A673 (cell line): ENCODE measurements at regions not wholly inside any gene's neighbourhood (a gene's known extent, or its start where the extent isn't known, plus 50 kb on each side); places are given as distances from the start of the nearest gene placed in this dataset.

Source experiments
- BruUV-seq: library from RNA; stranded (reverse); fragments of 400-500 nt; replicated peaks from 2 replicates; lab custom pipeline; 2021; lab: Mats Ljungman, UMichigan
- CTCF ChIA-PET: fragments of 300-600 bp; sonication (Branson Sonifier 250); formaldehyde crosslinking; loops from one replicate; lab custom pipeline; 2022; ENCODE audit warnings: antibody characterized with exemption; lab: Charles Lee
- POLR2A ChIA-PET: fragments of 300-600 bp; sonication (Branson Sonifier 250); formaldehyde crosslinking; loops from one replicate; lab custom pipeline; 2022; ENCODE audit warnings: antibody characterized with exemption; ENCODE audit not compliant: low non-redundant PET; lab: Charles Lee
- DNase-seq: peaks from one replicate; pipeline ENCODE4 v3.0.0-alpha.2; 2015; ENCODE audit warnings: low spot score
- H3K27ac ChIP-seq: fragments of 200-600 bp; sonication (generic); 2 replicates; pipeline ENCODE4 v1.5.1; 2016; ENCODE audit warnings: mixed run types, low read depth, mild to moderate bottlenecking, mixed read lengths, antibody characterized with exemption, low read length; ENCODE audit not compliant: poor library complexity, severe bottlenecking
- H3K27me3 ChIP-seq: fragments of 200-600 bp; sonication (generic); replicated peaks from 2 replicates; pipeline ENCODE4 v1.6.1; 2017; ENCODE audit warnings: mixed run types, low read depth, mild to moderate bottlenecking, mixed read lengths, antibody characterized with exemption, low read length; ENCODE audit not compliant: insufficient read depth, poor library complexity
- H3K36me3 ChIP-seq: fragments of 200-600 bp; sonication (generic); 2 replicates; pipeline ENCODE4 v1.6.1; 2016; ENCODE audit warnings: mixed run types, mild to moderate bottlenecking, mixed read lengths, antibody characterized with exemption, low read length; ENCODE audit not compliant: insufficient read depth, poor library complexity, severe bottlenecking
- H3K4me1 ChIP-seq: fragments of 200-600 bp; sonication (generic); 2 replicates; pipeline ENCODE4 v1.6.1; 2017; ENCODE audit warnings: mixed run types, mild to moderate bottlenecking, mixed read lengths, antibody characterized with exemption, low read length; ENCODE audit not compliant: insufficient read depth, poor library complexity, severe bottlenecking
- H3K4me3 ChIP-seq: fragments of 200-600 bp; sonication (generic); 2 replicates; pipeline ENCODE4 v1.5.1; 2016; ENCODE audit warnings: low read depth, mixed run types, mild to moderate bottlenecking, mixed read lengths, low read length; ENCODE audit not compliant: poor library complexity, severe bottlenecking
- H3K9me3 ChIP-seq: fragments of 200-600 bp; sonication (generic); 2 replicates; pipeline ENCODE4 v1.6.1; 2016; ENCODE audit warnings: mixed run types, low read depth, mild to moderate bottlenecking, mixed read lengths, antibody characterized with exemption, low read length; ENCODE audit not compliant: poor library complexity, severe bottlenecking
- EZH2 ChIP-seq: fragments of 200-600 bp; sonication (generic); IDR thresholded peaks from 2 replicates; pipeline ENCODE4 v1.6.1; 2017; ENCODE audit warnings: borderline replicate concordance, low read depth, mild to moderate bottlenecking, mixed read lengths, antibody characterized with exemption, low read length; ENCODE audit not compliant: poor library complexity, severe bottlenecking
- intact Hi-C: fragments of 100-400 bp; cut with micrococcal nuclease; formaldehyde crosslinking; loops from one replicate; pipeline ENCODE4 v1.10.0; 2022; ENCODE audit not compliant: unreplicated experiment
- TF ChIP-seq, protein P1 (sequence below): fragments of 300-800, 200-600 bp; sonication (generic); conservative IDR thresholded peaks from 2 replicates; pipeline ENCODE4 v1.5.1; 2017; ENCODE audit warnings: low read depth, mild to moderate bottlenecking, antibody characterized with exemption, low read length, moderate library complexity, mixed read lengths

- CTCF ChIA-PET: no interaction called here
- TF ChIP-seq EZH2: no peak
- TF ChIP-seq, protein P1, sequence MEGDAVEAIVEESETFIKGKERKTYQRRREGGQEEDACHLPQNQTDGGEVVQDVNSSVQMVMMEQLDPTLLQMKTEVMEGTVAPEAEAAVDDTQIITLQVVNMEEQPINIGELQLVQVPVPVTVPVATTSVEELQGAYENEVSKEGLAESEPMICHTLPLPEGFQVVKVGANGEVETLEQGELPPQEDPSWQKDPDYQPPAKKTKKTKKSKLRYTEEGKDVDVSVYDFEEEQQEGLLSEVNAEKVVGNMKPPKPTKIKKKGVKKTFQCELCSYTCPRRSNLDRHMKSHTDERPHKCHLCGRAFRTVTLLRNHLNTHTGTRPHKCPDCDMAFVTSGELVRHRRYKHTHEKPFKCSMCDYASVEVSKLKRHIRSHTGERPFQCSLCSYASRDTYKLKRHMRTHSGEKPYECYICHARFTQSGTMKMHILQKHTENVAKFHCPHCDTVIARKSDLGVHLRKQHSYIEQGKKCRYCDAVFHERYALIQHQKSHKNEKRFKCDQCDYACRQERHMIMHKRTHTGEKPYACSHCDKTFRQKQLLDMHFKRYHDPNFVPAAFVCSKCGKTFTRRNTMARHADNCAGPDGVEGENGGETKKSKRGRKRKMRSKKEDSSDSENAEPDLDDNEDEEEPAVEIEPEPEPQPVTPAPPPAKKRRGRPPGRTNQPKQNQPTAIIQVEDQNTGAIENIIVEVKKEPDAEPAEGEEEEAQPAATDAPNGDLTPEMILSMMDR: no peak
- Histone ChIP-seq H3K9me3 (no peaks in the 10 kb centered on the region), H3K4me1 (no peaks in the 10 kb centered on the region), H3K27me3 (no peaks in the 10 kb centered on the region), H3K36me3 (no peaks in the 10 kb centered on the region), H3K4me3 (no peak overlapping the region), H3K27ac (no peak overlapping the region)
- DNase-seq: no peak
- no TSS peak for BruUV-seq
- POLR2A ChIA-PET: no interaction called here
- intact Hi-C loops: no loop called here
These were observed 1126.6 kb downstream of the FAT4 start for GRCh38 chr4:126441173-126442035.

- no peak overlapping the region for H3K4me3 ChIP-seq
- no peaks in the 10 kb centered on the region for H3K4me1 ChIP-seq
- ChIA-PET POLR2A (no interaction called here), CTCF (no interaction called here)
- no TSS peak for BruUV-seq
- H3K9me3 ChIP-seq: no peaks in the 10 kb centered on the region
- no peaks in the 10 kb centered on the region for H3K36me3 ChIP-seq
- TF ChIP-seq EZH2: no peak
- TF ChIP-seq, protein P1: no peak
- H3K27me3 ChIP-seq: no peaks in the 10 kb centered on the region
- no peak overlapping the region for H3K27ac ChIP-seq
- intact Hi-C loops: no loop called here
- DNase-seq: no peak
These were observed 1130.8 kb downstream of the FAT4 start for GRCh38 chr4:126445596-126445995.

DNA sequence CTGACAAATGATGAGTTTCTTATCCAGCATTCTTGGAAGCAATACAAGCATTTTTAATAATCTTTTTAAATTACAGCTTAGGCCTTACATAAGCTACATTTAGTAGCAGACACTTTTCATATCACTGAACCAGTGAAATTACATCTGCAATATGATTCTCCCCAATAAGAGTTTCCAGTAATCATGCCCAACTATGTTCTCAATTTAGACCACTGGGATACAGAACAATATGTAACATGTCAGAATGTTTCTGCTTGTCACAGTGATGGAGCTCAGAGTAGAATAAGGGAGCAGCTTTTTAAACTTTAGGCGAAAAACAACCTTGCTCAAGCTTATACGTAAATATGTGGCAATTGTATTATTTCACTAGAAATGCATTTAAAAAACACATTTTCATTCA, 1132.2 kb downstream of the FAT4 start:
- POLR2A ChIA-PET: interaction anchor here (0.7 kb wide), 1 partner anchor 10 kb away, joined by 3 read pairs; no protein-coding TSS in a partner anchor
- DNase-seq: no peak
- no peak overlapping the region for H3K4me3 ChIP-seq
- CTCF ChIA-PET: no interaction called here
- no peaks in the 10 kb centered on the region for H3K27me3 ChIP-seq
- no peaks in the 10 kb centered on the region for H3K4me1 ChIP-seq
- BruUV-seq: no TSS peak
- H3K27ac ChIP-seq: no peak overlapping the region
- H3K9me3 ChIP-seq: no peaks in the 10 kb centered on the region
- no peaks in the 10 kb centered on the region for H3K36me3 ChIP-seq
- TF ChIP-seq, protein P1: no peak
- no peak for TF ChIP-seq EZH2
- intact Hi-C loops: no loop called here
